ENCODE measurements at regions not wholly inside any gene's neighbourhood (a gene's known extent, or its start where the extent isn't known, plus 50 kb on each side); places are given as distances from the start of the nearest gene placed in this dataset.

DNA sequence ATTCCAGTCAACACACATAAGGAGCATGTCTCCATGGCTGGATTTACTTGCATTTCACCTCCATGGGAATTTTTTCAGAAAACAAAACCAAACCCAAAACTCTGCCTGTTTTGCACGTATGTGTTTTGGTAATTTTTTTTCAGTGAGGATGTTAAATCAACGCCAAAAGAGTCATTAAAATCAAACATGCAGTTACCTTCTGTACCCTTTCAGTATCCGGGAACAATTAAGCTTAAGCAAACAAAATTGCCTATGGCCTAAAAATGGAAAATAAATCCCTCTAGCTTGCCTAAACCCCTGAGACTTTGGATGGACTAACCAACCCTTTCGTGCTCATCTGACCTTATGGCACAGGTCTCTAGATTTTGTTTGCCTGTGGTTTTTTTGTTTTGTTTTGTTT is 209.2 kb upstream of the KLF4 start:
- Histone ChIP-seq H3K4me1 (ENCODE audit: insufficient read depth, insufficient read length) (no peaks in the 10 kb centered on the region), H3K9ac (ENCODE audit: insufficient read length, low read depth) (no peak overlapping the region), H3K27me3 (ENCODE audit: insufficient read depth, insufficient read length) (no peaks in the 10 kb centered on the region), H3K36me3 (ENCODE audit: insufficient read depth, insufficient read length, low read length) (no peaks in the 10 kb centered on the region), H3K9me3 (ENCODE audit: insufficient read depth, low read length) (no peaks in the 10 kb centered on the region), H3K4me3 (ENCODE audit: insufficient read length, low read depth) (no peak overlapping the region)
- no peak for DNase-seq (ENCODE audit: low read depth, low spot score)
- TF ChIP-seq YY1 (IDR thresholded peaks at IDR 0.05; ENCODE audit: insufficient read depth, insufficient read length) = no peak
- no peak for TF ChIP-seq ZNF274 (IDR thresholded peaks at IDR 0.05; ENCODE audit: low read depth, low read length)
- no peak for TF ChIP-seq SUZ12 (IDR thresholded peaks at IDR 0.05; ENCODE audit: extremely low read depth, insufficient read depth, insufficient read length)

DNA sequence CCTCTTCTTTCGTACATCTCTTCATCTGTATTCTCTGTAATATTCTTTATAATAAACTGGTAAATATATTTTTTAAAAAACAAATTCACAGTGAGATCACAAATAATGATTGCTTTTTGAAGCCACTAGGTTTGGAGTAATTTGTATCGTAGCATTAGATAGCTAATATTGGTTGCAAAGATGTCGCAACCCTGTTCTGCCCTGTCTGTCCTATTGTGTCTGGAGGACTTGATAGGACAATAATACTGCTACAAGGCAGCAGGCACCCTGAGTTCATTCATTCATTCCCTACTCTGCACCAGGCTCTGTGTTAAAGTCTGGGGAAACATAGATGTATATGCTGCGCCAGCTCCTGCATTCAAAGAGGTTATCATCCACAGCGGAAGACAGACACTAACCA is 206.7 kb upstream of the KLF4 start:
- no peak for DNase-seq (ENCODE audit: low read depth, low spot score)
- no peak for TF ChIP-seq SUZ12 (IDR thresholded peaks at IDR 0.05; ENCODE audit: extremely low read depth, insufficient read depth, insufficient read length)
- TF ChIP-seq ZNF274 (IDR thresholded peaks at IDR 0.05; ENCODE audit: low read depth, low read length) = no peak
- TF ChIP-seq YY1 (IDR thresholded peaks at IDR 0.05; ENCODE audit: insufficient read depth, insufficient read length) = no peak
- no peaks in the 10 kb centered on the region for H3K9me3 ChIP-seq (ENCODE audit: insufficient read depth, low read length)
- H3K27me3 ChIP-seq (ENCODE audit: insufficient read depth, insufficient read length) = no peaks in the 10 kb centered on the region
- no peak overlapping the region for H3K4me3 ChIP-seq (ENCODE audit: insufficient read length, low read depth)
- no peaks in the 10 kb centered on the region for H3K4me1 ChIP-seq (ENCODE audit: insufficient read depth, insufficient read length)
- no peaks in the 10 kb centered on the region for H3K36me3 ChIP-seq (ENCODE audit: insufficient read depth, insufficient read length, low read length)
- H3K9ac ChIP-seq (ENCODE audit: insufficient read length, low read depth) = no peak overlapping the region

GRCh38 chr9:107694390-107694789 is 204.8 kb upstream of the KLF4 start:
- no peaks in the 10 kb centered on the region for H3K27me3 ChIP-seq (ENCODE audit: insufficient read depth, insufficient read length)
- no peaks in the 10 kb centered on the region for H3K36me3 ChIP-seq (ENCODE audit: insufficient read depth, insufficient read length, low read length)
- no peaks in the 10 kb centered on the region for H3K4me1 ChIP-seq (ENCODE audit: insufficient read depth, insufficient read length)
- no peak overlapping the region for H3K9ac ChIP-seq (ENCODE audit: insufficient read length, low read depth)
- H3K4me3 ChIP-seq (ENCODE audit: insufficient read length, low read depth) = no peak overlapping the region
- TF ChIP-seq YY1 (IDR thresholded peaks at IDR 0.05; ENCODE audit: insufficient read depth, insufficient read length) = no peak
- H3K9me3 ChIP-seq (ENCODE audit: insufficient read depth, low read length) = no peaks in the 10 kb centered on the region
- no peak for DNase-seq (ENCODE audit: low read depth, low spot score)

DNA sequence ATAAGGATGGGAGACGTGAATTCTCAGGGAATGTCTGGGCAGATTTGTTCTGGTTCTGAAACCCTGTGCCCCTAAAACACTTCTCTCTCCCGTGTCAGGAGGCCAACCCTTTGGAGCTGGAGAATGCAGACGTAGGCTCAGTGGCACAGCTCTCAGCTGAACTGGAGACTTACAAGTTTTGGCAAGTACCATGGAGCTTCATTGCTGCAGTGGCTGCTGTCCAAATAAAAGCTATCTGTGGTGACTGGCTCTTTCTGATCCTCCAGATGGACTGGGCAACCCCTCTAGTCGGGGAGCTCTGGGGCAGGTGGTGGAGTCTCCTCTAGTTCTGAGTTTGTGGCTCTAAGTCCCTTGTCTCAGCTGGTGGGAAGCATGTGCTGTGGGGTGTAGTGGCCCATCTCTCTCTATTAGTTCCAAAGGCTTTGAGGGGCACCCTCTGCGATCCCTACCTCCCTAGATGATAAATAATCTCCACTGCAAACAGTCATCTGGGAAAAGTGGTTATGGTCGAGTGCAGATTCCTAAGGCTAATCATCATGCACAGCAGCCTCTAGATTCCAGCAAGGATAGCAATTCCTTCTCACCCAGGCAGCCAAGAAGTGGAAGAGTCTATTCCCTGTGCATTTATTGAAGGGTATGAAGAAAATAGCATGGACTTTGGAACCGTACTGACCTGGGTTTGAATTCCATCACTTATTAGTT is 204.2 kb upstream of the KLF4 start:
- TF ChIP-seq YY1 (IDR thresholded peaks at IDR 0.05; ENCODE audit: insufficient read depth, insufficient read length) (no peak), ZNF274 (IDR thresholded peaks at IDR 0.05; ENCODE audit: low read depth, low read length) (no peak), SUZ12 (IDR thresholded peaks at IDR 0.05; ENCODE audit: extremely low read depth, insufficient read depth, insufficient read length) (no peak)
- H3K4me1 ChIP-seq (ENCODE audit: insufficient read depth, insufficient read length) = no peaks in the 10 kb centered on the region

DNA sequence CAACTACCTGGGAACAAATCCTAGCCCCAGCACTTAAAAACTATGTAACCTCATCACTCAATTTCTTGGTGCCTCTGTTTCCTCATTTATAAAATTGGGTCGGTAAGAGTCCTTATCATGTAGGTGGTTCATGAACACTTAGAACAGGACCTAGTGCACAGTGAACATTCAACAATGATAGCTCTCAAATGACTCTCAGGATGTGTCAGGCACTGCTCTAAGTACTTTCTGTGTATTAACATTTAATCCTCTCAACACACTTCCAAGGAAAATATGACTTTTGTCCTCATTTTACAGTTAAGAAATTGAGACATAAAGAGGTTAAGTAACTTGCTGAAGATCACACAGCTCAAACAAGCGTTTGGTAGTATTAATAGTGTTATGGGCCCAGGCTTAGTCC is 202.1 kb upstream of the KLF4 start:
- Histone ChIP-seq H3K36me3 (ENCODE audit: insufficient read depth, insufficient read length, low read length) (no peaks in the 10 kb centered on the region), H3K4me3 (ENCODE audit: insufficient read length, low read depth) (no peak overlapping the region), H3K9ac (ENCODE audit: insufficient read length, low read depth) (no peak overlapping the region), H3K27me3 (ENCODE audit: insufficient read depth, insufficient read length) (no peaks in the 10 kb centered on the region), H3K4me1 (ENCODE audit: insufficient read depth, insufficient read length) (no peaks in the 10 kb centered on the region), H3K9me3 (ENCODE audit: insufficient read depth, low read length) (no peaks in the 10 kb centered on the region)
- DNase-seq (ENCODE audit: low read depth, low spot score) = no peak
- no peak for TF ChIP-seq YY1 (IDR thresholded peaks at IDR 0.05; ENCODE audit: insufficient read depth, insufficient read length)
- no peak for TF ChIP-seq ZNF274 (IDR thresholded peaks at IDR 0.05; ENCODE audit: low read depth, low read length)
- TF ChIP-seq SUZ12 (IDR thresholded peaks at IDR 0.05; ENCODE audit: extremely low read depth, insufficient read depth, insufficient read length) = no peak

More for the DNA sequence above, 204.2 kb upstream of the KLF4 start:
- no peaks in the 10 kb centered on the region for H3K27me3 ChIP-seq (ENCODE audit: insufficient read depth, insufficient read length)
- H3K9me3 ChIP-seq (ENCODE audit: insufficient read depth, low read length) = no peaks in the 10 kb centered on the region
- no peaks in the 10 kb centered on the region for H3K36me3 ChIP-seq (ENCODE audit: insufficient read depth, insufficient read length, low read length)
- H3K4me3 ChIP-seq (ENCODE audit: insufficient read length, low read depth) = no peak overlapping the region
- no peak overlapping the region for H3K9ac ChIP-seq (ENCODE audit: insufficient read length, low read depth)
- no peak for DNase-seq (ENCODE audit: low read depth, low spot score)

DNA sequence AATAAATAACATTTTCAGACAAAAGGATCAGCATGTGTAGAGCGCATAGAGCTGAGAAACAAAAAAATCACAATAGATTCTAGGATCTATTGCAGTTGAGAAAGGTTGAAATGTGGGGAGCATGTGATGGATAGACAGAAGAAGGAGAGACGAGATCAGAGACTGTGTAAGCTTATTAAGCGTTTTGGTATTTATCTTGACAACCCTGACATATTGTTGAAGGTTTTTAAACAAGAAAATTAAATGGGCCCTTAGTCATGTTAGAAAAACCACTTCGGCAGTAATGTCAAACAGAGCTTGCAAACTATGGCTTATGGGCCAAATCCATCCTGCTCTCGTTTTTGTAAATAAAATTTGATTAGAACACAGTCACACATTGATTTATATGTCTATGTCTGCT is 200.5 kb upstream of the KLF4 start:
- H3K36me3 ChIP-seq (ENCODE audit: insufficient read depth, insufficient read length, low read length) = no peaks in the 10 kb centered on the region
- no peak overlapping the region for H3K9ac ChIP-seq (ENCODE audit: insufficient read length, low read depth)
- DNase-seq (ENCODE audit: low read depth, low spot score) = no peak
- H3K9me3 ChIP-seq (ENCODE audit: insufficient read depth, low read length) = no peaks in the 10 kb centered on the region
- no peak for TF ChIP-seq ZNF274 (IDR thresholded peaks at IDR 0.05; ENCODE audit: low read depth, low read length)
- no peak for TF ChIP-seq YY1 (IDR thresholded peaks at IDR 0.05; ENCODE audit: insufficient read depth, insufficient read length)
- no peak for TF ChIP-seq SUZ12 (IDR thresholded peaks at IDR 0.05; ENCODE audit: extremely low read depth, insufficient read depth, insufficient read length)
- H3K4me1 ChIP-seq (ENCODE audit: insufficient read depth, insufficient read length) = no peaks in the 10 kb centered on the region
- H3K4me3 ChIP-seq (ENCODE audit: insufficient read length, low read depth) = no peak overlapping the region
- H3K27me3 ChIP-seq (ENCODE audit: insufficient read depth, insufficient read length) = no peaks in the 10 kb centered on the region

GRCh38 chr9:107688728-107689127 is 199.2 kb upstream of the KLF4 start:
- Histone ChIP-seq H3K9ac (ENCODE audit: insufficient read length, low read depth) (no peak overlapping the region), H3K4me1 (ENCODE audit: insufficient read depth, insufficient read length) (no peaks in the 10 kb centered on the region), H3K27me3 (ENCODE audit: insufficient read depth, insufficient read length) (no peaks in the 10 kb centered on the region), H3K9me3 (ENCODE audit: insufficient read depth, low read length) (no peaks in the 10 kb centered on the region), H3K36me3 (ENCODE audit: insufficient read depth, insufficient read length, low read length) (no peaks in the 10 kb centered on the region), H3K4me3 (ENCODE audit: insufficient read length, low read depth) (no peak overlapping the region)
- no peak for TF ChIP-seq SUZ12 (IDR thresholded peaks at IDR 0.05; ENCODE audit: extremely low read depth, insufficient read depth, insufficient read length)
- no peak for TF ChIP-seq ZNF274 (IDR thresholded peaks at IDR 0.05; ENCODE audit: low read depth, low read length)
- TF ChIP-seq YY1 (IDR thresholded peaks at IDR 0.05; ENCODE audit: insufficient read depth, insufficient read length) = no peak
- no peak for DNase-seq (ENCODE audit: low read depth, low spot score)

Data from NT2/D1 (cell line).